HEK293T (cell line): ENCODE measurements at regions not wholly inside any gene's neighbourhood (a gene's known extent, or its start where the extent isn't known, plus 50 kb on each side); places are given as distances from the start of the nearest gene placed in this dataset.

Experiments used
- CTCF ChIA-PET: fragments of 350-600 bp; formaldehyde crosslinking; extraction: SDS; loops from one replicate; lab custom pipeline; 2021; ENCODE audit warnings: antibody characterized with exemption, inconsistent platforms; lab: Yijun Ruan, JAX
- POLR2A ChIA-PET: fragments of 350-600 bp; formaldehyde crosslinking; extraction: SDS; loops from one replicate; lab custom pipeline; 2020; ENCODE audit warnings: antibody characterized with exemption, inconsistent platforms; lab: Yijun Ruan, JAX
- DNase-seq: peaks from one replicate; pipeline ENCODE4 v3.0.0; 2012; ENCODE audit warnings: mixed read lengths; ENCODE audit errors: extremely low spot score
- ARNT ChIP-seq: fragments of 450-650 bp; IDR thresholded peaks from 2 replicates; pipeline ENCODE4 v1.6.1; 2017; ENCODE audit warnings: mild to moderate bottlenecking
- BHLHE40 ChIP-seq: fragments of 450-650 bp; IDR thresholded peaks from 2 replicates; pipeline ENCODE4 v1.6.1; 2016; ENCODE audit warnings: mild to moderate bottlenecking, moderate library complexity, borderline replicate concordance
- CTBP1 ChIP-seq: fragments of 450-650 bp; IDR thresholded peaks from 2 replicates; pipeline ENCODE4 v1.6.1; 2016; ENCODE audit warnings: borderline replicate concordance
- ELF4 ChIP-seq: fragments of 450-650 bp; IDR thresholded peaks from 2 replicates; pipeline ENCODE4 v1.6.1; 2017; ENCODE audit warnings: antibody characterized with exemption
- FOXA1 ChIP-seq: fragments of 450-650 bp; IDR thresholded peaks from 2 replicates; pipeline ENCODE4 v1.6.1; 2016; ENCODE audit warnings: mild to moderate bottlenecking
- FOXK2 ChIP-seq: fragments of 450-650 bp; IDR thresholded peaks from 2 replicates; pipeline ENCODE4 v1.6.1; 2016; ENCODE audit warnings: mild to moderate bottlenecking
- FOXM1 ChIP-seq: fragments of 450-650 bp; IDR thresholded peaks from 2 replicates; pipeline ENCODE4 v1.6.1; 2017; ENCODE audit warnings: mild to moderate bottlenecking, borderline replicate concordance
- HDGF ChIP-seq: fragments of 450-650 bp; IDR thresholded peaks from 2 replicates; pipeline ENCODE4 v1.6.1; 2017; ENCODE audit warnings: antibody characterized with exemption, borderline replicate concordance
- L3MBTL2 ChIP-seq: fragments of 450-650 bp; conservative IDR thresholded peaks from 2 replicates; pipeline ENCODE4 v1.6.1; 2016; ENCODE audit warnings: mild to moderate bottlenecking
- LEF1 ChIP-seq: fragments of 450-650 bp; IDR thresholded peaks from 2 replicates; pipeline ENCODE4 v1.6.1; 2017; ENCODE audit warnings: mild to moderate bottlenecking, borderline replicate concordance
- NFRKB ChIP-seq: fragments of 450-650 bp; IDR thresholded peaks from 2 replicates; pipeline ENCODE4 v1.6.1; 2016; ENCODE audit warnings: mild to moderate bottlenecking, moderate library complexity
- SP1 ChIP-seq: fragments of 450-650 bp; IDR thresholded peaks from 2 replicates; pipeline ENCODE4 v1.6.1; 2017
- SUZ12 ChIP-seq: fragments of 450-650 bp; IDR thresholded peaks from 2 replicates; pipeline ENCODE4 v1.6.1; 2016; ENCODE audit warnings: mild to moderate bottlenecking
- TARDBP ChIP-seq: fragments of 450-650 bp; IDR thresholded peaks from 2 replicates; pipeline ENCODE4 v1.6.1; 2016
- ZNF384 ChIP-seq: fragments of 450-650 bp; IDR thresholded peaks from 2 replicates; pipeline ENCODE4 v1.6.1; 2016
- TF ChIP-seq, protein P1 (sequence below): fragments of 450-650 bp; IDR thresholded peaks from 2 replicates; pipeline ENCODE4 v1.6.1; 2016

- DNase-seq: no peak
- TF ChIP-seq ELF4 (no peak), HDGF (no peak), TARDBP (no peak), FOXK2 (no peak), L3MBTL2 (no peak), FOXA1 (no peak), CTBP1 (no peak), ARNT (no peak), SP1 (no peak)
- CTCF ChIA-PET: no interaction called here
- POLR2A ChIA-PET: no interaction called here
Measured at GRCh38 chr6:154891901-154892300, 103.2 kb upstream of the TIAM2 start.

- TF ChIP-seq FOXM1: no peak
- no peak for TF ChIP-seq TARDBP
- DNase-seq: no peak
- POLR2A ChIA-PET: no interaction called here
- CTCF ChIA-PET: no interaction called here
Measured at GRCh38 chr6:154893917-154894316, 101.2 kb upstream of the TIAM2 start.

DNA sequence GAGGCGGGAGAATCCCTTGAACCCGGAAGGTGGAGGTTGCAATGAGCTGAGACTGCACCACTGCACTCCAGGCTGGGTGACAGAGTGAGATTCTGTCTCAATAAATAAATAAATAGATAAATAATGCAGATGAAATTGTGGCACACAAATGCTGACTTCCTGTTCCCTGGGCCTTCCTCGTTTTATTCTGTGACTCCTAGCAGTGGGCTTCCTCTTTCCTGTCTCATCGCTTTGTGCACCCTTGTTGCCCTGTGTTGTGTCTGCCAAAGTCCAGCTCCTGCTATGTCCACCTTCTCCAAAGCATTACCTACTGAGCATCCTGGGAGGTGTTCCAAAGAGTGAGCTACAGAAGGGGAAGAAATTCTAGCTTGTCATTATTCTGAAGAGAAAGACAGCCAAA lies 100.2 kb upstream of the TIAM2 start:
- no peak for TF ChIP-seq HDGF
- no peak for TF ChIP-seq TARDBP
- TF ChIP-seq ZNF384: no peak
- TF ChIP-seq BHLHE40: no peak
- no peak for TF ChIP-seq FOXA1
- no peak for TF ChIP-seq SUZ12
- TF ChIP-seq NFRKB: no peak
- TF ChIP-seq SP1: no peak
- CTCF ChIA-PET: no interaction called here
- DNase-seq: no peak
- POLR2A ChIA-PET: no interaction called here

- POLR2A ChIA-PET: no interaction called here
- TF ChIP-seq TARDBP (no peak), L3MBTL2 (no peak)
- DNase-seq: no peak
- CTCF ChIA-PET: no interaction called here
Measured at GRCh38 chr6:154895841-154896240, 99.3 kb upstream of the TIAM2 start.

DNA sequence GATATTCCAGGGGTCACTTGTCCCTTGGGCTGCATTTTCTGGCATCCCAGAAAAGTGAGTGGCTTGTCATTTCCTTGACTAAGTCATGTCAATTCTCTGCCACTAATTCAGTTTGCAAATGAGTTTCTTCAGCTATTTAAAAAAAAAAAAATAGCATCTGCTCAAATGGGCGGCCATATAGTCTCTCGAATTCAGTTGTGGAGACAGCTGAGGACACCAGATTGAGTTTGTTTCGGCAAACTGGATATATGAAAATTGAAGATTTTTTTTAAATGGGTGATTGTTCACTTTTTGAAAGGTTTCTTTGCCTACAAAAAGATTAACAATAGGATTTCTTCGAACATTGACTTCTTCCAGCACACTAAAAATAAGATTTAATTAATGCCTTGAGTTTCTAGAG lies 96.3 kb upstream of the TIAM2 start:
- TF ChIP-seq SP1 (no peak), ZNF384 (no peak), FOXA1 (no peak), L3MBTL2 (no peak), FOXM1 (no peak), CTBP1 (no peak), TARDBP (no peak), ELF4 (no peak), HDGF (no peak), NFRKB (no peak), FOXK2 (no peak), ARNT (no peak), BHLHE40 (no peak), SUZ12 (no peak), LEF1 (no peak)
- TF ChIP-seq, protein P1, sequence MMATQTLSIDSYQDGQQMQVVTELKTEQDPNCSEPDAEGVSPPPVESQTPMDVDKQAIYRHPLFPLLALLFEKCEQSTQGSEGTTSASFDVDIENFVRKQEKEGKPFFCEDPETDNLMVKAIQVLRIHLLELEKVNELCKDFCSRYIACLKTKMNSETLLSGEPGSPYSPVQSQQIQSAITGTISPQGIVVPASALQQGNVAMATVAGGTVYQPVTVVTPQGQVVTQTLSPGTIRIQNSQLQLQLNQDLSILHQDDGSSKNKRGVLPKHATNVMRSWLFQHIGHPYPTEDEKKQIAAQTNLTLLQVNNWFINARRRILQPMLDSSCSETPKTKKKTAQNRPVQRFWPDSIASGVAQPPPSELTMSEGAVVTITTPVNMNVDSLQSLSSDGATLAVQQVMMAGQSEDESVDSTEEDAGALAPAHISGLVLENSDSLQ: no peak
- CTCF ChIA-PET: no interaction called here

DNA sequence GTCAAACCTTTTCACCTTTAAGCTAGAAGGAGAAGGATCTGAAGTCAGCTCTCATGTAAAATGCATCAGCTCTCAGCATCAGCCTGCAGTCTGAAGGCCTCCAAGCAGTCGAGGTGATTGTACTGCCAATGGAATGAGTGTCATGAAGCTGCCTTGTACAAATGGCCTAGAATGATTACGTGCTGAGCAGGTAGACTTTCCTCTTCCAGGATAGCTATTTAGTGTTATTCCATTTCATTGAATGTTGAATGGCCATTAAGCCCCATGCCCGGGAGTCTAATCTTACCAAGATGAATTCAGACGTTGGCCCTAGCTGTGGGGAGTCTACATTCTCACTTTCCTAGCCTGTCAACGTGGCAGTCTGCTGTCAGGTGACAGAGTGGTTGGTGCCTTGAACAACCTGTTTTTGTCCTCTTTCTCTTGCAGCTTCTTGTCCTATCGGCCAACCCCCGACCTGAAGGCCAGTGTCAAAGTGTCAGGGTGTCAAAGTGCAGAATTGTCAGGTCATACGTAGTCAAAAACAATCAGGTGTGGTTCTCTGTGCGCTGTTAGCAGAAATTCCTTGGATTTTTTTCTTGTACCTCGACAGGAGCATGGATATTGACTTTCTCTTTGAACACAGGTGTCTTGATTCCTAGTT lies 95.2 kb upstream of the TIAM2 start:
- CTCF ChIA-PET: no interaction called here

More for the DNA sequence above, 96.3 kb upstream of the TIAM2 start:
- POLR2A ChIA-PET: no interaction called here
- DNase-seq: no peak

GRCh38 chr6:154901876-154902552 lies 93.1 kb upstream of the TIAM2 start:
- CTCF ChIA-PET: interaction anchor here (0.7 kb wide), 1 partner anchor 34 kb away, joined by 3 read pairs; no protein-coding TSS in a partner anchor
- POLR2A ChIA-PET: no interaction called here
- no peak for TF ChIP-seq FOXA1
- no peak for TF ChIP-seq FOXM1
- TF ChIP-seq ZNF384: no peak
- no peak for TF ChIP-seq CTBP1
- no peak for TF ChIP-seq BHLHE40
- TF ChIP-seq, protein P1: no peak
- no peak for TF ChIP-seq HDGF
- TF ChIP-seq SUZ12: no peak
- TF ChIP-seq ELF4: no peak
- no peak for TF ChIP-seq LEF1
- no peak for TF ChIP-seq TARDBP
- no peak for TF ChIP-seq ARNT
- TF ChIP-seq NFRKB: no peak
- no peak for TF ChIP-seq FOXK2
- DNase-seq: no peak

More for the DNA sequence above, 95.2 kb upstream of the TIAM2 start:
- TF ChIP-seq CTBP1 (no peak), ARNT (no peak), FOXM1 (no peak), BHLHE40 (no peak), FOXK2 (no peak), TARDBP (no peak), ELF4 (no peak)
- TF ChIP-seq, protein P1: no peak
- POLR2A ChIA-PET: no interaction called here
- DNase-seq: no peak
